ENCODE measurements at regions not wholly inside any gene's neighbourhood (a gene's known extent, or its start where the extent isn't known, plus 50 kb on each side); places are given as distances from the start of the nearest gene placed in this dataset.

DNA sequence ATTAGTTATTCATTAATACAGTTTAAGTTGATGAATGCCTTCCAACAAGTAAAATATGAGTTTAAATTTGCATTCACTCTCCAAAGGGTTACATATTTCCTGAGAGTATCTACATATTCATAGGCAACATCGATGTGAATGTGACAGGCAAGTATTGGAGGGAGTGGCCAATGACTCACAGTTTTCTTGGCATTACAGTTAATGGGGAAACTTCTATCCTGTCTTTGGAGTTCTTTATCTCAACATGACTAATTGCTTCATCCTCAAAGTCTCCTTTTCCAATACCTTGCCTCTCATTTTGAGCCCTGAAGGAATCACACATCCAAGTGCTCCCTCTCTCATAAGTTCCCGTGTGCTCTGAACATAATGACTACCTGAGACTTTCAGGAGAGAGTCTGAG is 439.7 kb upstream of the FRG2C start:
- no peaks in the 10 kb centered on the region for H3F3A ChIP-seq (replicated peaks; ENCODE audit: insufficient read depth)
- no peaks in the 10 kb centered on the region; the same call in 1 of the 2 replicates for H3K27me3 ChIP-seq (ENCODE audit: insufficient read depth)
- H3K27ac ChIP-seq (ENCODE audit: low read depth in 2 of 2, low read length in 1 of 2): no peak overlapping the region
- CTCF ChIA-PET: no interaction called here
- H3K4me3 ChIP-seq (ENCODE audit: low read depth in 2 of 2, low read length in 1 of 2): no peak overlapping the region
- H3K79me2 ChIP-seq (ENCODE audit: insufficient read depth): no peaks in the 10 kb centered on the region
- POLR2A ChIA-PET: no interaction called here
- no peaks in the 10 kb centered on the region for H3K9me2 ChIP-seq
- TF ChIP-seq TCF12 (IDR thresholded peaks at IDR 0.05) (no peak), TAF1 (IDR thresholded peaks at IDR 0.05; ENCODE audit: borderline replicate concordance, low read depth, low read length) (no peak), NFIC (IDR thresholded peaks at IDR 0.05; ENCODE audit: borderline replicate concordance) (no peak), GABPA (IDR thresholded peaks at IDR 0.05; ENCODE audit: low read depth) (no peak), CHD2 (IDR thresholded peaks at IDR 0.05; ENCODE audit: low read length, partially characterized antibody) (no peak), EP300 (IDR thresholded peaks at IDR 0.05; ENCODE audit: borderline replicate concordance in 1 of 2, low read depth in 1 of 2, low read length in 1 of 2) (no peak)
- TF ChIP-seq, protein P1, sequence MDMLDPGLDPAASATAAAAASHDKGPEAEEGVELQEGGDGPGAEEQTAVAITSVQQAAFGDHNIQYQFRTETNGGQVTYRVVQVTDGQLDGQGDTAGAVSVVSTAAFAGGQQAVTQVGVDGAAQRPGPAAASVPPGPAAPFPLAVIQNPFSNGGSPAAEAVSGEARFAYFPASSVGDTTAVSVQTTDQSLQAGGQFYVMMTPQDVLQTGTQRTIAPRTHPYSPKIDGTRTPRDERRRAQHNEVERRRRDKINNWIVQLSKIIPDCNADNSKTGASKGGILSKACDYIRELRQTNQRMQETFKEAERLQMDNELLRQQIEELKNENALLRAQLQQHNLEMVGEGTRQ (IDR thresholded peaks at IDR 0.05; ENCODE audit: borderline replicate concordance, low read depth, low read length): no peak
- no peaks in the 10 kb centered on the region for H3K9me3 ChIP-seq
- 19% methylated on average over 2 of the region's 2 CpGs for WGBS (ENCODE audit: low lambda C conversion rate)
- DNase-seq: no peak
- no peak overlapping the region for H2AFZ ChIP-seq (ENCODE audit: low read depth)
- H3K36me3 ChIP-seq (replicated peaks in 1 of 2; ENCODE audit: control insufficient read depth in 1 of 2, insufficient read depth in 2 of 2, low read length in 1 of 2): no peaks in the 10 kb centered on the region
- no peaks in the 10 kb centered on the region for H4K20me1 ChIP-seq (ENCODE audit: insufficient read depth)
- no peak overlapping the region for H3K9ac ChIP-seq
- no peak overlapping the region for H3K4me2 ChIP-seq
- H3K4me1 ChIP-seq (ENCODE audit: control insufficient read depth in 1 of 2, insufficient read depth in 2 of 2, low read depth in 1 of 2, low read length in 1 of 2): no peaks in the 10 kb centered on the region

DNA sequence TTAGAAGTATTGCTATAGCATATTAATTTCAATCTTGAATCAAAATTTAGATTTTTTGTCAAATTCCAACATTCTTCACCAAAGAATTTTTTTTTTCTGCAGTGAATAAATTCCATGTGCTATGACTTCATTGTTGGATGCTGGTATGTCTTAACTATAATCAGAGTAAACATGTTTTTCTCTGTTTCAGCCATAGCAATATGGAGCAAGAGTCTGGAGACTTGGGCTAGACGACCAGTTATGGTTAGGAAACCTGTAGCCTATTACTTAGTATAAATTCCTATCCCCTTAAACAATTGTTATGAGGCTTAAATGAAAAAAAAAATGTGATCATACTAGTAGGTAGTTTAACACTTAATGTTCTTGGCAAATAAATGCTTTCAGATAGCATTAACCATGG is 431.9 kb upstream of the FRG2C start:
- 4% methylated on average over 1 of the region's 1 CpG for WGBS (ENCODE audit: low lambda C conversion rate)
- POLR2A ChIA-PET: no interaction called here

More for the DNA sequence above, 431.9 kb upstream of the FRG2C start:
- Histone ChIP-seq H3K4me2 (no peak overlapping the region), H3K36me3 (replicated peaks in 1 of 2; ENCODE audit: control insufficient read depth in 1 of 2, insufficient read depth in 2 of 2, low read length in 1 of 2) (no peaks in the 10 kb centered on the region), H3K4me1 (ENCODE audit: control insufficient read depth in 1 of 2, insufficient read depth in 2 of 2, low read depth in 1 of 2, low read length in 1 of 2) (no peaks in the 10 kb centered on the region), H3K9me2 (no peaks in the 10 kb centered on the region), H3F3A (replicated peaks; ENCODE audit: insufficient read depth) (no peaks in the 10 kb centered on the region), H3K9me3 (no peaks in the 10 kb centered on the region), H3K27me3 (ENCODE audit: insufficient read depth) (no peaks in the 10 kb centered on the region; the same call in 1 of the 2 replicates), H3K27ac (ENCODE audit: low read depth in 2 of 2, low read length in 1 of 2) (no peak overlapping the region), H4K20me1 (ENCODE audit: insufficient read depth) (no peaks in the 10 kb centered on the region), H3K79me2 (ENCODE audit: insufficient read depth) (no peaks in the 10 kb centered on the region), H3K4me3 (ENCODE audit: low read depth in 2 of 2, low read length in 1 of 2) (no peak overlapping the region), H3K9ac (no peak overlapping the region), H2AFZ (ENCODE audit: low read depth) (no peak overlapping the region)
- DNase-seq: no peak
- CTCF ChIA-PET: no interaction called here
- TF ChIP-seq MXI1 (IDR thresholded peaks at IDR 0.05; ENCODE audit: low read depth, low read length) (no peak), NFIC (IDR thresholded peaks at IDR 0.05; ENCODE audit: borderline replicate concordance) (no peak), NRF1 (IDR thresholded peaks at IDR 0.05; ENCODE audit: low read depth, low read length) (no peak), GATA2 (CRISPR knock-in tag; IDR thresholded peaks at IDR 0.05) (no peak), MEF2A (IDR thresholded peaks at IDR 0.05; ENCODE audit: borderline replicate concordance, low read depth) (no peak), SMC3 (IDR thresholded peaks at IDR 0.05; ENCODE audit: low read depth, low read length) (no peak), CHD2 (IDR thresholded peaks at IDR 0.05; ENCODE audit: low read length, partially characterized antibody) (no peak), POLR2AphosphoS5 (IDR thresholded peaks at IDR 0.05; ENCODE audit: low read depth, low read length) (no peak), YY1 (IDR thresholded peaks at IDR 0.05; ENCODE audit: low read depth) (no peak), TAF1 (IDR thresholded peaks at IDR 0.05; ENCODE audit: borderline replicate concordance, low read depth, low read length) (no peak), TCF12 (IDR thresholded peaks at IDR 0.05) (no peak), JUND (IDR thresholded peaks at IDR 0.05) (no peak), RCOR1 (IDR thresholded peaks at IDR 0.05; ENCODE audit: low read length) (no peak), FOXM1 (IDR thresholded peaks at IDR 0.05; ENCODE audit: low read depth) (no peak), FOXJ3 (CRISPR knock-in tag; IDR thresholded peaks at IDR 0.05) (no peak)
- TF ChIP-seq, protein P2, sequence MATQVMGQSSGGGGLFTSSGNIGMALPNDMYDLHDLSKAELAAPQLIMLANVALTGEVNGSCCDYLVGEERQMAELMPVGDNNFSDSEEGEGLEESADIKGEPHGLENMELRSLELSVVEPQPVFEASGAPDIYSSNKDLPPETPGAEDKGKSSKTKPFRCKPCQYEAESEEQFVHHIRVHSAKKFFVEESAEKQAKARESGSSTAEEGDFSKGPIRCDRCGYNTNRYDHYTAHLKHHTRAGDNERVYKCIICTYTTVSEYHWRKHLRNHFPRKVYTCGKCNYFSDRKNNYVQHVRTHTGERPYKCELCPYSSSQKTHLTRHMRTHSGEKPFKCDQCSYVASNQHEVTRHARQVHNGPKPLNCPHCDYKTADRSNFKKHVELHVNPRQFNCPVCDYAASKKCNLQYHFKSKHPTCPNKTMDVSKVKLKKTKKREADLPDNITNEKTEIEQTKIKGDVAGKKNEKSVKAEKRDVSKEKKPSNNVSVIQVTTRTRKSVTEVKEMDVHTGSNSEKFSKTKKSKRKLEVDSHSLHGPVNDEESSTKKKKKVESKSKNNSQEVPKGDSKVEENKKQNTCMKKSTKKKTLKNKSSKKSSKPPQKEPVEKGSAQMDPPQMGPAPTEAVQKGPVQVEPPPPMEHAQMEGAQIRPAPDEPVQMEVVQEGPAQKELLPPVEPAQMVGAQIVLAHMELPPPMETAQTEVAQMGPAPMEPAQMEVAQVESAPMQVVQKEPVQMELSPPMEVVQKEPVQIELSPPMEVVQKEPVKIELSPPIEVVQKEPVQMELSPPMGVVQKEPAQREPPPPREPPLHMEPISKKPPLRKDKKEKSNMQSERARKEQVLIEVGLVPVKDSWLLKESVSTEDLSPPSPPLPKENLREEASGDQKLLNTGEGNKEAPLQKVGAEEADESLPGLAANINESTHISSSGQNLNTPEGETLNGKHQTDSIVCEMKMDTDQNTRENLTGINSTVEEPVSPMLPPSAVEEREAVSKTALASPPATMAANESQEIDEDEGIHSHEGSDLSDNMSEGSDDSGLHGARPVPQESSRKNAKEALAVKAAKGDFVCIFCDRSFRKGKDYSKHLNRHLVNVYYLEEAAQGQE (IDR thresholded peaks at IDR 0.05; ENCODE audit: low read depth, low read length): no peak
- TF ChIP-seq, protein P1 (IDR thresholded peaks at IDR 0.05; ENCODE audit: borderline replicate concordance, low read depth, low read length): no peak
- TF ChIP-seq, protein P3, sequence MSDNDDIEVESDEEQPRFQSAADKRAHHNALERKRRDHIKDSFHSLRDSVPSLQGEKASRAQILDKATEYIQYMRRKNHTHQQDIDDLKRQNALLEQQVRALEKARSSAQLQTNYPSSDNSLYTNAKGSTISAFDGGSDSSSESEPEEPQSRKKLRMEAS (IDR thresholded peaks at IDR 0.05; ENCODE audit: low read depth): no peak
- TF ChIP-seq, protein P4, sequence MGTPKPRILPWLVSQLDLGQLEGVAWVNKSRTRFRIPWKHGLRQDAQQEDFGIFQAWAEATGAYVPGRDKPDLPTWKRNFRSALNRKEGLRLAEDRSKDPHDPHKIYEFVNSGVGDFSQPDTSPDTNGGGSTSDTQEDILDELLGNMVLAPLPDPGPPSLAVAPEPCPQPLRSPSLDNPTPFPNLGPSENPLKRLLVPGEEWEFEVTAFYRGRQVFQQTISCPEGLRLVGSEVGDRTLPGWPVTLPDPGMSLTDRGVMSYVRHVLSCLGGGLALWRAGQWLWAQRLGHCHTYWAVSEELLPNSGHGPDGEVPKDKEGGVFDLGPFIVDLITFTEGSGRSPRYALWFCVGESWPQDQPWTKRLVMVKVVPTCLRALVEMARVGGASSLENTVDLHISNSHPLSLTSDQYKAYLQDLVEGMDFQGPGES (IDR thresholded peaks at IDR 0.05; ENCODE audit: low read depth, low read length): no peak
- TF ChIP-seq, protein P5, sequence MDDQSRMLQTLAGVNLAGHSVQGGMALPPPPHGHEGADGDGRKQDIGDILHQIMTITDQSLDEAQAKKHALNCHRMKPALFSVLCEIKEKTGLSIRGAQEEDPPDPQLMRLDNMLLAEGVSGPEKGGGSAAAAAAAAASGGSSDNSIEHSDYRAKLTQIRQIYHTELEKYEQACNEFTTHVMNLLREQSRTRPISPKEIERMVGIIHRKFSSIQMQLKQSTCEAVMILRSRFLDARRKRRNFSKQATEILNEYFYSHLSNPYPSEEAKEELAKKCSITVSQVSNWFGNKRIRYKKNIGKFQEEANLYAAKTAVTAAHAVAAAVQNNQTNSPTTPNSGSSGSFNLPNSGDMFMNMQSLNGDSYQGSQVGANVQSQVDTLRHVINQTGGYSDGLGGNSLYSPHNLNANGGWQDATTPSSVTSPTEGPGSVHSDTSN (IDR thresholded peaks at IDR 0.05): no peak
